ENCODE measurements at regions not wholly inside any gene's neighbourhood (a gene's known extent, or its start where the extent isn't known, plus 50 kb on each side); places are given as distances from the start of the nearest gene placed in this dataset.

DNA sequence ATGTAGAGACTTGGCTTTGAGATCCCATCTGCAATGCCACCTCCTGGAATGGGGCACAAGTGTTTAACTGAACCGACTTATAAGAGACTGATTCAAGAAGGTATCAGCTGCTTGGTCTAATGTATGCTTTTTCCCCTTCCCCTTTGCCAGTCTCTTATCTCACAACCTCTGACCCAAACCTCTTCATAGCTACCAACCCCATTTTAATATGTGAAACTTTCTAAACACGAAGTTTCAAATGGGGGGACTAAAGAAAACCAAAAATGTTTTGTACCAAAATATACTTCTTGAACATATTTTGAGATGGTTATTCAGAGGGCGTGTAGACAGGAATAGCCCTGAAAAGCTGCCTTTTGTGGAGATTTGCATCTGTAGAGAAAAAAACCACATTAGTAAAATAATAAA is 73.1 kb downstream of the OXSM start:
- H3K36me3 ChIP-seq (ENCODE audit: control insufficient read depth in 2 of 2, insufficient read depth in 2 of 2, low read length in 1 of 2): no peaks in the 10 kb centered on the region
- no peaks in the 10 kb centered on the region for H3K9me3 ChIP-seq (replicated peaks; ENCODE audit: control insufficient read depth, insufficient read depth, low read length)
- BruUV-seq (replicated peaks): no TSS peak
- no peaks in the 10 kb centered on the region for H3K79me2 ChIP-seq (ENCODE audit: control insufficient read depth, insufficient read depth, low read length)
- no peak overlapping the region for H3K27ac ChIP-seq (ENCODE audit: control insufficient read depth, insufficient read depth)
- FAIRE-seq: no peak
- no peak overlapping the region for H3K4me3 ChIP-seq
- ATAC-seq: peak; percentile 76
- CTCF ChIA-PET: interaction anchor here (0.5 to 6.5 kb wide), 5 partner anchors 9 to 215 kb away, joined by 3 to 40 read pairs (median 5); no protein-coding TSS in a partner anchor
- no peak overlapping the region; the same call in 1 of the 2 replicates for H3K4me2 ChIP-seq (ENCODE audit: control insufficient read depth, insufficient read depth)
- RAD21 ChIA-PET (ENCODE audit: unreplicated experiment): interaction anchor here (1.1 to 1.8 kb wide), 2 partner anchors 80 to 215 kb away, joined by 4 to 7 read pairs; partner anchors contain the start of gene NGLY1
- H3K4me1 ChIP-seq (ENCODE audit: control insufficient read depth, insufficient read depth, low read length): peaks cover 3% of the 10 kb centered on the region; the same call in 1 of the 2 replicates
- no peak for TF ChIP-seq CEBPZ (IDR thresholded peaks at IDR 0.05; ENCODE audit: low read depth, low read length)
- no peak for TF ChIP-seq BCL3 (IDR thresholded peaks at IDR 0.05; ENCODE audit: borderline replicate concordance, insufficient read depth, low read depth, low read length, poor library complexity, severe bottlenecking)
- TF ChIP-seq JUNB (IDR thresholded peaks at IDR 0.05): no peak
- no peak for TF ChIP-seq BHLHE40 (IDR thresholded peaks at IDR 0.05; ENCODE audit: borderline replicate concordance in 1 of 2, low read depth in 2 of 2, low read length in 1 of 2)
- TF ChIP-seq BACH1 (IDR thresholded peaks at IDR 0.05; ENCODE audit: borderline replicate concordance): no peak
- TF ChIP-seq IRF3 (IDR thresholded peaks at IDR 0.05): no peak
- no peak for TF ChIP-seq FOXM1 (IDR thresholded peaks at IDR 0.05; ENCODE audit: low read depth, low read length)
- no peak for TF ChIP-seq TAF1 (IDR thresholded peaks at IDR 0.05; ENCODE audit: borderline replicate concordance, low read depth, low read length)
- no peaks in the 10 kb centered on the region for H3K27me3 ChIP-seq (replicated peaks in 1 of 2; ENCODE audit: control insufficient read depth in 2 of 2, insufficient read depth in 2 of 2, low read length in 1 of 2)
- in situ Hi-C loops (cut with MboI) (no loop called here), intact Hi-C loops (cut with micrococcal nuclease; ENCODE audit: unreplicated experiment) (no loop called here)
- 20% methylated on average over 3 of the region's 3 CpGs for WGBS (ENCODE audit: insufficient coverage, insufficient replicate concordance, low lambda C conversion rate, missing lambda C conversion rate)
- no peaks in the 10 kb centered on the region for H4K20me1 ChIP-seq (ENCODE audit: control insufficient read depth, insufficient read depth)
- POLR2A ChIA-PET: no interaction called here
- SMC1A ChIA-PET (ENCODE audit: uncharacterized antibody, unreplicated experiment): interaction anchor here (1.6 to 2.8 kb wide), 3 partner anchors 8 to 178 kb away, joined by 3 to 14 read pairs (median 4); no protein-coding TSS in a partner anchor
- no peak overlapping the region for H2AFZ ChIP-seq (ENCODE audit: control insufficient read depth, low read depth, low read length)
- H3K9ac ChIP-seq (ENCODE audit: control insufficient read depth, insufficient read depth, low read length): no peak overlapping the region
- DNase-seq (ENCODE audit: low read depth, low spot score): no peak
